DMS53 treated with DMSO at 0.1 percent for 48 hours (cell line): ENCODE measurements at regions not wholly inside any gene's neighbourhood (a gene's known extent, or its start where the extent isn't known, plus 50 kb on each side); places are given as distances from the start of the nearest gene placed in this dataset.
A peak's percentile ranks its signal among the peaks of the same experiment; 100 is the strongest.

Experiments
- DNase-seq: peaks from one replicate; lab custom pipeline; 2025; ENCODE audit not compliant: unreplicated experiment; lab: John Stamatoyannopoulos, UW

DNA sequence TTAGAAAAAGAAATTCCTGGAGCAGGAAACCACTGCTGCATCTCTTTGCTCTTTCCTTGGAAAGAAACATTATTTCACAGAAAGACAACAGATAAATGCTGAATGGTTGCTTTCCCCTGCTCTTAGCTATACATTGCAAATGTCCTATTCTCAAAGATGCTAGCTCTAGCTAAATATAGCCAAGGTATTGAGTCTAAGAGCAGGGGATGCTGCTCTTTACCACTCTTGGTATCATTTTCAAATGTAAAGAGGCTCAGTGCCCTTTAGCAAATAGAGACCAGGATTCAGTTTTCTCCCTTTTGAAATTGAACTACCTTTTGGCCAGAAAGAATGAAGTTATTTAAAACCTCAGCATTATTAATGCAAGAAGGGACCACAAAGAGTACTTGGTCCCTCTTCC is 104.0 kb upstream of the FUT8 start:
- no peak for DNase-seq

DNA sequence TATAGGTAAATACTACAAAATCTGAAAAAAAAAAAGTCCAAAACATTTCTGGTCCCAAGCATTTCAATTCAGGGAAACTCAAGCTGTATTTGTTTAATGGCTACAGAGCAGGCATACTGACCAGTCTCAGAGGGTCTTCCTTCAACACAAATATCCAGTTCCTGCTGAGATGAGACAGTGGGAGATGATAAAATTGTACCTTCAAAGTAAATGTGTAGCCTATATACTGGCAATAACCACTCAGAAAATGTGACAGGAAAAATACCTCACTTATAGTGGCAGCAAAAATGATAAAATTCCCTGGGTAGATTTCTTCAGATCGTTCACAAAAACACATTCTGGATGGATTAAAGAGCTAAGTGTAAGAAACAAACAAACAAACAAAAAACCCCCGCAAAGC is 102.0 kb upstream of the FUT8 start:
- no peak for DNase-seq

DNA sequence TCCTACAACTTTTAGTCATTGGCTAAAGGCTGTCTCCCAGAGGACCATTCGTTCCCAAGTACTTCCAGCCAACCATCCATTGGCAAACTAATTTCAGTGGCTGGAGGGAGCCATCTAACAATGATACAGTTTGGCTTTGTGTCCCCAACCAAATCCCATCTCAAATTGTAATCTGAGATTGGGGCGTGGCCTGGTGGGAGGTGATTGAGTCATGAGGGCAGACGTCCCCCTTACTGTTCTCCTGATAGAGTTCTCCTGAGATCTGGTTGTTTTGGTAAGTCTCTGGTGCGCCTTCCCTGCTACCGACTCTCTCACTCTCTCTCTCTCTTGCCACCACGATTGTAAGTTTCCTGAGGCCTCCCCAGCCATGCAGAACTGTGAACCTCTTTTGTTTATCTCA is 99.7 kb upstream of the FUT8 start:
- DNase-seq = no peak

DNA sequence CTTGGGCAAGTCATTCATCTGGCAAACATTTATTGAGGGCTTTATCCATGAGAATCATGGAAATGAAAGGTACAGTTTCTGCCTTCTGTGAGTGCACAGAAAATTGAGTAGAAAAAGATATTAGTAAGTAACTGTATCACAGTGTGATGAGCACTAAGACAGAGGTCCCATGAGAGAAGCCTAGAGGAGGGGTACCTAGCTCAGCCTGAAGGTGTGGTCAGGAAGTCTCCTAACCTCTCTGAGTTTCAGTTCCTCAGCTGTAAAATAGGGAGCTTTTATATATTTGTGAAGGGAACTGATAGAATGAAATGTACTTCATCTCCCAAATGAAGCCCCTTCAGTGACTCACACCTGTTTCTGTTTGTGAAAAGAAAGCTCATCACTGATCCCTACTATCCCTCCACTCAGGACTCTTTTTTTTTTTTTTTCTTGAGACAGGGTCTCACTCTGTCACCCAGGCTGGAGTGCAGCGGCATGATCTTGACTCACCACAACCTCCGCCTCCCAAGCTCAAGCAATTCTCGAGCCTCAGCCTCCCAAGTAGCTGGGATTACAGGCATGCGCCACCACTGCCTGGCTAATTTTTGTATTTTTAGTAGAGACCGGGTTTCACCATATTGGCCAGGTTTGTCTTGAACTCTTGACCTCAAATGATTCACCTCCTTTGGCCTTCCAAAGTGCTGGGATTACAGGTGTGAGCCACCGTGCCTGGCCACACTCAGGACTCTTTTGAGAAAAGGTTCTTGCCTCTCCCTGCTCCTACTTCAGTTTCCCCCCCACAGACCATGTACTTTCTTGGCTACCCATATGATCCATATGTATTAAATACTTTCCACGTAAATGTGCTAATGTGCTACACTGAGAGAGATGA is 93.7 kb upstream of the FUT8 start:
- DNase-seq = no peak

DNA sequence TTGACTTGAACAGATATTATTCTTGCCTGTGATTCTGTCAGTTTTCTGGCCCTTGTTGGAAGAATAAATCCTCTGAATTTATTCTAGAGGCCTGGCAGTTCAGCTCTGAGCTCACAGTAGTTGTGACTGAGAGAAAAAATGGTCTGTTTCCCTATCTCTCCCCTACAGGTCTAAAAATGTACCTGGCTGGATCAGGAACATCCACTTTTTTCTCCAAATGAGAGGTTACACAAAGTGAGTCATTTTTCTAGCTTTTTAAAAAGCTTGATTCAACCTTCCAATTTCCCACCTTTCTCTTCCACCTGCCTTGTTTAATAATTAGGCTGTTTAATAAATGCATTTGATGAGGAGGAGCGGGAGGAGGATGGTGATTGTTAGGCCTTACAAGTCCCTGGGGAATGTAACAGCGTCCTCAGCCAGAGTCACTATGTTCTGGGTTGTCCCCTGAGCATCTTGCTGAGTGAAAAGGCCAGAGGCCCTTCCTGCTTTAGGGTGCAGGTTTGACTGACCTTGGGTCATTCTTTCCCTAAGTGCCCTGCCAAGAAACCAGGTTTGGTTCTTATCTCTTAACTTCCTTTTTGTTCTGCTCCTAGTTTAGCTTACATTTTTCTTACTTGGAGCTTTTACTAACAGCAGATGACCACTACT is 91.7 kb upstream of the FUT8 start:
- DNase-seq = no peak

DNA sequence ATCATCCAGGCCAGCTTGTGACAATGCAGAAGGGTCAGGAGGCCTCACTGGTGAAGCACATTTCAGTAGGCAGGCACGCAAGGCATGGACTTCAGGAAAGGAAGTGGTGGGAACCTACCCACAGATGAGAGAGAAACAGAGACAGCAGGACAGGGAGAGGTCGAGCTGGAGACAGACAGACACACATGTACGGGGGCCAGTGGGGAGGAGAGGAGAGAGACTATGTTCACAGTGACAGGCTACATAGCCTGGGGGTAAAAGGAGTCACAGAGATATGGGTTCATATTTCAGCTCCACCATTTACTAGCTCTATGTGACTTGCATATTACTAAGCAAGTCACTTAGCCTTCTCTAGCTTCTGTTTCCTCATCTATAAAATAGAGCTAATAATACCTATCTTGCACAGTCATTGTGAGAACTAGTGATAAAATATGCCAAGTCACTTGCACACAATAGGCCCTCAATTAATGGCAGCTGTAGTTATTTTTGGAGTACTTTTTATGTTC is 91.1 kb upstream of the FUT8 start:
- DNase-seq = no peak

DNA sequence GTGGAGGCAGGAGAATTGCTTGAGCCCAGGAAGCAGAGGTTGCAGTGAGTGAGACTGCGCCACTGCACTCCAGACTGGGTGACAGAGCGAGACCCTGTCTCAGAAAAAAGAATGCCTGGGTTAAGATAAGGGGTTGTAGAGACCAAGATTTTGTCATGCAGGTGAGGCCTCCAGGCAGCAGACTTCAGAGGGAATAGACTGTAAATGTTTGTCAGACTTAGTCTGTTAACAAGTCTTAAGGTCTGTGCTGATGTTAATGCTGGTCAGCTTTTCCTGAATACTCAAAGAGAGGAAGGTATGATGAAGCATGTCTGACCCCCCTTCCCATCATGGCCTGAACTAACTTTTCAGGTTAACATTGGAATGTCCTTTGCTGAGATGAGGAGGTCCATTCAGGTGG is 83.0 kb upstream of the FUT8 start:
- DNase-seq = no peak

DNA sequence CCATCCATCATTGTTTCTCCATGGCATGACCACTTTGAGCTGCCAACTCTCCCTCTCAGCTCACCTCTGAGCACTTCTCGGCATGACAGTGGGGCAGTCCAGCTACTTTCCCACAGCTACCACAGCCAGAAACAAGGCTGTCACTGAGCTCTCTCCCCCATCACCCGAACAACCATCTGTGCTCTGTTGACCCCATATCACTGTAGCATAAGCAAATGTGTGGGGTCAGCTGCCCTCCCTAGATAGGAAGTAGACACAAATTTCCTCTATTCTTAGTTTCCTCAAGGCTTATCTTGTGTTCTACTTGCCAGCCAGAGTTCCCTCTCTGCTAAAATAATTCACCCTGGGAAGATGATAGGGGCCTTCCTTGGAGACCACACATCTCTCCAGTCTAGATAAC is 82.6 kb upstream of the FUT8 start:
- no peak for DNase-seq

DNA sequence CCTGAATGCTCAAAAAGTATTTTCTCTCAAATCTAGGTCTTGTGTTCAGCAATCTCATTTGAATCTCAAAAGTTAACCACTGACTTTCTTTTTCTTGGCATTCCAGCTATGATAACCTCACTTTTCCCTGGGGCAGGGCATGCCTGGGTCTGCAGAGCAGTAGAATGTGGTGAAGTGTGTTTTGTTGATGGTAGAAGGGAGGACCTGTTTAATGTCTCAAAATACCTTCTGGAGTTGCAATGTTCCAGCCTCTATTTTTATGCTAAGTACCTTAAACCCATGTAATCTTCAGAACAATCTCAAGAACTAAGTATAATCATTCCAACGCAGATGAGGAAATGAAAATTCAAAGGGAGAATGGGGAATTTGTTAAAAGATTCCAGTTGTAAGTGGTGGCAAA is 82.1 kb upstream of the FUT8 start:
- DNase-seq = no peak

DNA sequence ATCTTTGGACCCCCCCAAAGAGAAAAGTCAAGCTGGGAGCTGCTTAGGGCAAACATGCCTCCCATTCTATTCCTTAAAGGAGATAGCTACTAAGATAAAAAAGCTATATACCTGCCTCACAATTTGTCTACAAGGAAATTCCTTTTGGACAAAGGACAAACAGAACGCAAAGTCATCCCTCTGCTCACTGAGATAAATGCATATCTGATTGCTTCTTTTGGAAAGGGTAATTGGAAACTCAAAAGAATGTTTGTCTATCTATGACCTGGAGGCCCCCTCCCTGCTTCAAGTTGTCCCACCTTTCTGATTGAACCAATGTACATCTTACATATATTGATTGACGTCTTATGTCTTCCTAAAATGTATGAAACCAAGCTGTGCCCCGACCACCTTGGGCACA is 80.9 kb upstream of the FUT8 start:
- no peak for DNase-seq

DNA sequence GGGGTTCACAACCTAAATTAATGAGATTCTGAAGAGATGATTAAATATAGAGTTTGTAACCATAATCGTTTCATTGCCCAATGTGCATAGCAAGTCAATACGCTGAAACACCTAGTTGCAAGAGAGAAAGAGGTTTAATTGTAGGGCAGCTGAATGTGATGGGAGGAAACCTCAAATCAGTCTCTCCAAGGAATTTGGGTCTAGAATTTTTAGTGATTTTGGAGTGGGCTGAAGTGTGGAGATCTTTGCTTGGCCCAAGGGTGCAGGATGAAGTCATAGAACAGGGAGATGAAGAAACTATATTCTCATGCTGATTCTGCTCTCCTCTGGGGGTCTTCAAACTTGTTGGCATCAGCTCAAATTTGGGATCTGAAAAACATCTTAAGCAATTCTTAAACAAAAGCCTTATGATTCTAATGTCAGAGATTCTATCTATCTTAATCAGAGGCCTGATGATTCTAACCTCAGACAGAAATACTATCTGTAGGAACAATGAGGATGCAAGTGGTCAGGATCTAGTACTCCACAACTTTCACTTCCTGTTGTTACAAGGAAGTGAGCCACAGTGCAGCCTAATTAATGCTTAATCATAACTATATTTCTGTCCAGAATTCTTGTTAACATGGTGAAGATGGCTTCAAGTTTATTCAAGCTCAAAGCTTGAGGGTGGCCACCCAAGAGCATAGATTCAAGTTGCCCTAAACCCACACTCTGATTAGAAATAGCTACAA is 80.2 kb upstream of the FUT8 start:
- peak; percentile 1 for DNase-seq

DNA sequence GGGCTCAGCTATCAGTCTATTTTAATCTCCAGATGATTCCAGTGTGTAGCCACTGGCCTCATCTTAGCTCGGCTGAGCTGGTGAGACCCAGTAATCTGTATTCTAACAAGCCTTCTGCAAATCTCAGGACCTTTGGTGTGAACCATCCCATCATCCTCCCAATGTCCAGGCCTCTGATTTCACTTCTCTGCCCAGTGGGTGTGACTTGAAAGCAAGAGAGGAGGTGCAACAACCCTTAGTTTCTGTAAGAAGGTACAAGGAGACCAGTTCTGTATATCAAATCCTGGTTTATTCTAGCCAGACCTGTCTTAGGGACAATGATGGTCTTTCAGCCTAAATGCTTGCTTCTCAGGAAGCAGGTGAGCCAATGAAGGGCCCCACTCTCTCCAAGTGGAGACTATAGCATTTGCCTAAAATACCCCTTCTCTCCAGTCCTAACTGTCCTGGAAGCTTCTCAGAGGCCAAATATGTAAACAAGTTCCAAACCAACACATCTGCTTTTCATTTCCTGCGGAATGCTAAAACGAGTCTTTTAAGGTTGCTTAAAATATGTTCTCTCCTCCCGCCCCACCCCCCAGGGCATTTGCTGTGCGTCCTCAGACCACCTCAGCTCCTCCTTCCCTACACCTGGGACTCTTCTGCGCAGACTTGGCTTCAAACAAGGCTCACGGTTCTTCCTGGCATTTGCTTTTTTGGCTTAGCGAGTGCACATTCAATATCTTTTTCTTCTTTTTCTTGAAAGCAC is 78.4 kb upstream of the FUT8 start:
- no peak for DNase-seq

DNA sequence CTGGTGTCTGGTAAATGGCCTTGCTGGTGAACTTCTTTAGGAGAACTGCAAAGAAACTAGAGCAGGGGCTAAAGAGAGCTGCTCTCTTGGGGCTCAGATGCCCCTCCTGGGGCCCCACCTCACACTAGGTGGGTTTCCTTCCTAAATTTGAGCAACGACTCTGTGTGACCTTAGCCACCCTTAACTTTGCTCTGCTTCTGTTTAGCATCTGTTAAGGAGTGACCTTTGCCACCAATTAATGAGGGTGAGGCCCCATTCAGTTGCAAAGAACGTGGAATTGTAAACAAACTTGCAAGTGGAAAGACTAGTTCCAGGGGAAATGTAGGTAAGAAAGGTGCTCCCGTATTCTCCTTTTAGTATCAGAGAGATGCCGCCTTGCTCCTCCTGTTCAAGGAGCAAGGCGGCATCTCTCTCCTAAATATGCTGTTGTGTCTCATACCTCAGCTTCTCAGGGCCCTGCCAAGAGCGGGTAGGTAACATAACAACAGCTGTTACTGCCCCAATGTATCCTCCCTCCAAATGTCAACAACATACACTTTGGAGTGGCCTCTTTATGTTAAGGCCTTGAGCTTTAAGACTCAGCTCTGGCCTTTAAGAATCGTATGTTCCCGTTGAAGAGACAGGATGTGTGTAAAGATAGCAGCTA is 77.6 kb upstream of the FUT8 start:
- peak; percentile 58 for DNase-seq

DNA sequence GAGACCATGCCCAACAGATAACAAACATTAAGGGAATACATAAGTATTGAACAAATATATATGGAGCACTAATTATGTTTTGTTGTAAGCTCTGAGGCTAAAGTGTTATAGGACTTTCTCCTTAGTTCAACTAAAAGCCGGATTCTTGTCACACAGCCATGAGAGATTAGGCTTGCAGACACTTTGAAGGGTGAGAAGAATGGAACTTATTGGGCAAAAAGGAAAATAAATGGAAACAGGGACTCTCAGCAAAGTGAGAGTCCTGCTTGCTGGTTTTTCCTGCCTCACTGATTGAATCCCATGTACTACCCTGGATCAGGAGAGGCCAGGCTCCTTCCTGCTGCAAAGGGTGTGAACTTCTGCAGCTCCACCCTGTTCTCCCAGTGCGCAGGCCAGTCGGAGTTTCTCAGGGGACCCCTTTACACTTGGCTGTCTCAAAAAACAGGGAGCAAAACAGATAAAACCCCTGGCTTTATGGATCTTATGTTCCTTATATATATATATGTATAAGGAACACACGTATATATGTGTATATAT is 77.1 kb upstream of the FUT8 start:
- no peak for DNase-seq

DNA sequence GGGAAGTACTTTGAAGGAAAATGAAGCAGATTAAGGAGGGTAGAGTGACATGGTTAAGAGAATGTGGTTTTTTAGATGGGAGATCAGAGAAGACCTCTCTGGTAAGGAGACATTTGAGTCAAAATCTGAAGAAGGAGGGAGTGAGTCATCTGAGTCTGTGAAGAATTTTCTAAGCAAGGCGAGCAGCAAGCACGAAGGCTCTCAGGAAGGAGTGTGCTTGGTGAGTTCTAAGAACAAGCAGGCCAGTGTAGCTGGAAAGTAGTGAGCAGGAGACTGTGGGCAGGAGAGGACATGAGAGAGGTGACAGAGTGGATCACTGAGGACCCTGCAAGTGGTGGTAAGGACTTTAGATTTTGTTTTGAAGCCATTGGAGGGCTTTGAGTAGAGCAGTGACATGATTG is 76.3 kb upstream of the FUT8 start:
- DNase-seq = no peak

DNA sequence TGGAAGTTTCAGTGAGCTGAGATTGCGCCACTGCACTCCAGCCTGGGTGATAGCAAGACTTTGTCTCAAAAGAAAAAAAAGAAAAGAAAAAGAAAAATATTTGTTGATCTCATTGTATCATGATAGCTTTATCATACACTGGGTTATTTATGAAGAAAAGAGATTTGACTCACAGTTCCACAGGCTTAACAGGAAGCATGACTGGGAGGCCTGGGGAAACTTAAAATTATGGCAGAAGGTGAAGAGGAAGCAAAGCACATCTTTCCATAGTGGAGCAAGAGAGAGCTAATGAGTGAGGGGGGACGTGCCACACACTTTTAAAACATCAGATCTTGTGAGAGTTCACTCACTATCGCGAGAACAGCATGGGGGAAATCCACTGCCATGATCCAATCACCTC is 72.7 kb upstream of the FUT8 start:
- DNase-seq = no peak

DNA sequence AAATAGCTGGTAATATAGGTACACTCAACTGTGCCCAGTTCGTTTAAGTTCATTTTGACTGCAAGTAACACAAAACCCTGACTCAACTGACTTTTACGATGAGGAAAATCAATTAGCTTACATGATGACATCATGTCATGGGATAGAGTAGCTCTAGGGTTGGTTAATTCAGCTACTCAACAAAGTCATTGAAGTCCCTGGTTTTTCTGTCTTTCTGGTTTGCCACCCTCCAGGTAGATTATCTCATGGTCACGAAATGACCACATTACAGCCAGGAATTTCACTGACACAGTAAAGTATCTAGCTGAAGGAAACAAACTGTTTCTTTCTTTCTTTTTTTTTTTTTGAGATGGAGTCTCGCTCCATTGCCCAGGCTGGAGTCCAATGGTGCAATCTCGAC is 68.5 kb upstream of the FUT8 start:
- no peak for DNase-seq

DNA sequence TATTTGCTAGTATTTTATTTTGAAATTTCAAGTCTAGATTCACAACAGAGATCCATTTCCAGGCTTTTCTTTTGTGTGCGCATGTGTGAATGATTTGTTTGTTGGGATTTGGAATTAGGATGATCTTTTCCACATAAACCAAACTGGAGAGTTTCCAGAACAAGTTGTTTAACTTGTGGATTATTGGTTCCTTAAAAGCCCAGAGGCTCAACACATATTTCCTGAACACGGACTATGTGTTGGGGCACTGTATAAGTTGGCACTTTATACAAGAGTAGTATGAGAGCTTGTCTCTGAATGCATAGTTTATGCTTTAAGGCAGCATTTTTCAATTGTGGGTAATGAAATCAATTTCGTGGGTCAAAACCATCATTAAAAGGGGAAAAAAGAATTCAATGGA is 67.3 kb upstream of the FUT8 start:
- DNase-seq = no peak

DNA sequence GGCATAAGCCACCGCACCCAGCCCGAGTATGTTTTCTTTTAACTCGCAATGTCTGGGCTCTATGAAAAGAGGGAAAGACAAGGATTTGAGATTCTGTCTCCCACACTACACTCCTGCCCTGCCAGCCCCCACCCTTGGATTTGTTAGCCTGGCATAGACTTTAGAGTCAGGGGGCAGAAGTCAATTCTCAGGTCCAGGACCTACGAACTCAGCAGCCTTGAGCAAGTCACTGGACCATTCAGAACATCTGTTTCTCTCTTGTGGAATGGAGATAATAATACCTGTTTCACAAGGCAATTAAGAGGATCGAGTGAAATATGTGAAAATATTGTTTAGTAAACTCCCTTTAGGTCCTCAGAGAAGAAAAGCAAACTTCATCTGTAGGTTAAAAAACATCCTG is 66.1 kb upstream of the FUT8 start:
- DNase-seq = no peak

DNA sequence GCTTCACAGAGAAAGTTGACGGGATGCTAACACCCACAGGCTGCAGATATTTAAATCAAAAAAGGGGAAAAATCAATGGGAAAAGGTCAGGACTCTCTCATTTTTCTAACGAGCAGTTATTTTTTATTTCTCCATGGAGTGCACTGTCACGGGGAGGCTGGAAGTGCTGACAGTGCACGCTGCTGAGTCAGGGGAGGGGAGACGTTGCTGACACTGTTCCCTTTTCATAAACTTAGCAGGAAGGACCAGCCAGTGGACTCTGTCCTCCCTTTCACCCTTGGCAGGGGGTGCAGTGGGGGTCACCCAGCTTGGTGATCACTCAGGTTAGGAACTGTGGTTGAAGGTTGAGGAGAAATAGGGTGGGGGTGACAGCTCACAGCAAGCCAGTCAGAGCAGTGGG is 65.6 kb upstream of the FUT8 start:
- DNase-seq = no peak
